HEK293 (cell line): ENCODE measurements at regions not wholly inside any gene's neighbourhood (a gene's known extent, or its start where the extent isn't known, plus 50 kb on each side); places are given as distances from the start of the nearest gene placed in this dataset.
"Not testable (repeated sequence)": the region's sequence is repeated elsewhere in the genome, so short reads cannot be mapped to it uniquely, and the experiment has no call there.

Experiments used
- CTCF ChIA-PET: fragments of 350-600 bp; formaldehyde crosslinking; extraction: SDS; loops from one replicate; lab custom pipeline; 2021; ENCODE audit warnings: antibody characterized with exemption; lab: Yijun Ruan, JAX
- POLR2A ChIA-PET: fragments of 300-600 bp; formaldehyde crosslinking; extraction: SDS; loops from one replicate; lab custom pipeline; 2020; ENCODE audit warnings: antibody characterized with exemption, inconsistent platforms; lab: Yijun Ruan, JAX
- H3K27ac ChIP-seq: fragments of 200-500 bp; sonication (Bioruptor generic); 2 replicates; pipeline ENCODE4 v1.5.1; 2014; ENCODE audit warnings: low read depth, low read length, control low read depth, inconsistent platforms; ENCODE audit errors: extremely low read depth
- H3K36me3 ChIP-seq, 2 experiments: fragments of 200-500 bp in 1 of 2; sonication (Bioruptor generic) in 1 of 2; 1 replicate in 1 of 2; 2 replicates in 1 of 2; pipeline ENCODE4 v1.5.1; 2014 to 2017; ENCODE audit warnings: inconsistent platforms in 2 of 2, low read length in 2 of 2; ENCODE audit not compliant: control insufficient read depth in 2 of 2, insufficient read depth in 1 of 2
- H3K4me1 ChIP-seq: fragments of 200-500 bp; sonication (Bioruptor generic); 2 replicates; pipeline ENCODE4 v1.5.1; 2014; ENCODE audit warnings: mild to moderate bottlenecking, low read length, inconsistent platforms; ENCODE audit not compliant: control insufficient read depth, insufficient read depth
- H3K4me3 ChIP-seq: 2 replicates; pipeline ENCODE4 v1.5.1; 2011; ENCODE audit warnings: low read depth, mild to moderate bottlenecking, control low read depth, low read length, moderate library complexity
- H3K9me3 ChIP-seq: fragments of 200-500 bp; sonication (Bioruptor generic); 2 replicates; pipeline ENCODE4 v1.5.1; 2014; ENCODE audit warnings: low read depth, low read length, inconsistent platforms; ENCODE audit not compliant: control insufficient read depth, insufficient read depth
- MYNN ChIP-seq: fragments of 450-650 bp; formaldehyde crosslinking; IDR thresholded peaks from 2 replicates; pipeline ENCODE4 v1.5.1; 2016; ENCODE audit warnings: missing biosample characterization, missing genetic modification characterization, borderline replicate concordance
- ZNF140 ChIP-seq: fragments of 450-650 bp; formaldehyde crosslinking; IDR thresholded peaks from 2 replicates; pipeline ENCODE4 v1.5.1; 2016; ENCODE audit warnings: missing biosample characterization, missing genetic modification characterization
- ZNF146 ChIP-seq: fragments of 450-650 bp; formaldehyde crosslinking; IDR thresholded peaks from 2 replicates; pipeline ENCODE4 v1.5.1; 2016; ENCODE audit warnings: missing biosample characterization, missing genetic modification characterization
- ZNF175 ChIP-seq: fragments of 450-650 bp; formaldehyde crosslinking; IDR thresholded peaks from 2 replicates; pipeline ENCODE4 v1.5.1; 2016; ENCODE audit warnings: missing biosample characterization, missing genetic modification characterization
- ZNF211 ChIP-seq: fragments of 450-650 bp; formaldehyde crosslinking; IDR thresholded peaks from 2 replicates; pipeline ENCODE4 v1.5.1; 2016; ENCODE audit warnings: low read depth, missing biosample characterization, missing genetic modification characterization
- ZNF266 ChIP-seq: fragments of 450-650 bp; formaldehyde crosslinking; IDR thresholded peaks from 2 replicates; pipeline ENCODE4 v1.5.1; 2016; ENCODE audit warnings: missing biosample characterization, missing genetic modification characterization, low read depth
- ZNF350 ChIP-seq: fragments of 450-650 bp; formaldehyde crosslinking; IDR thresholded peaks from 2 replicates; pipeline ENCODE4 v1.5.0; 2017; ENCODE audit warnings: missing biosample characterization, mild to moderate bottlenecking, missing genetic modification characterization
- ZNF549 ChIP-seq: fragments of 450-650 bp; IDR thresholded peaks from 2 replicates; pipeline ENCODE4 v1.5.1; 2018; ENCODE audit warnings: missing biosample characterization, missing genetic modification characterization, mild to moderate bottlenecking, inconsistent platforms, moderate library complexity
- ZNF621 ChIP-seq: fragments of 450-650 bp; formaldehyde crosslinking; IDR thresholded peaks from 2 replicates; pipeline ENCODE4 v1.5.1; 2017; ENCODE audit warnings: missing biosample characterization, missing genetic modification characterization
- ZNF707 ChIP-seq: fragments of 450-650 bp; formaldehyde crosslinking; IDR thresholded peaks from 2 replicates; pipeline ENCODE4 v1.5.1; 2016; ENCODE audit warnings: missing biosample characterization, missing genetic modification characterization
- ZNF76 ChIP-seq: fragments of 450-650 bp; formaldehyde crosslinking; IDR thresholded peaks from 2 replicates; pipeline ENCODE4; 2016; ENCODE audit warnings: low read depth, missing biosample characterization, missing genetic modification characterization, borderline replicate concordance
- ZNF768 ChIP-seq: fragments of 450-650 bp; formaldehyde crosslinking; IDR thresholded peaks from 2 replicates; pipeline ENCODE4 v1.5.1; 2018; ENCODE audit warnings: missing biosample characterization, mild to moderate bottlenecking, missing genetic modification characterization
- TF ChIP-seq, protein P1 (sequence below): fragments of 450-650 bp; formaldehyde crosslinking; IDR thresholded peaks from 2 replicates; pipeline ENCODE4 v1.5.1; 2016; ENCODE audit warnings: missing biosample characterization, missing genetic modification characterization, low read depth
- TF ChIP-seq, protein P2 (sequence below): fragments of 450-650 bp; formaldehyde crosslinking; IDR thresholded peaks from 2 replicates; pipeline ENCODE4 v1.5.1; 2016; ENCODE audit warnings: missing biosample characterization, missing genetic modification characterization
- TF ChIP-seq, protein P3 (sequence below): fragments of 450-650 bp; formaldehyde crosslinking; IDR thresholded peaks from 2 replicates; pipeline ENCODE4 v1.5.1; 2016; ENCODE audit warnings: missing biosample characterization, missing genetic modification characterization

DNA sequence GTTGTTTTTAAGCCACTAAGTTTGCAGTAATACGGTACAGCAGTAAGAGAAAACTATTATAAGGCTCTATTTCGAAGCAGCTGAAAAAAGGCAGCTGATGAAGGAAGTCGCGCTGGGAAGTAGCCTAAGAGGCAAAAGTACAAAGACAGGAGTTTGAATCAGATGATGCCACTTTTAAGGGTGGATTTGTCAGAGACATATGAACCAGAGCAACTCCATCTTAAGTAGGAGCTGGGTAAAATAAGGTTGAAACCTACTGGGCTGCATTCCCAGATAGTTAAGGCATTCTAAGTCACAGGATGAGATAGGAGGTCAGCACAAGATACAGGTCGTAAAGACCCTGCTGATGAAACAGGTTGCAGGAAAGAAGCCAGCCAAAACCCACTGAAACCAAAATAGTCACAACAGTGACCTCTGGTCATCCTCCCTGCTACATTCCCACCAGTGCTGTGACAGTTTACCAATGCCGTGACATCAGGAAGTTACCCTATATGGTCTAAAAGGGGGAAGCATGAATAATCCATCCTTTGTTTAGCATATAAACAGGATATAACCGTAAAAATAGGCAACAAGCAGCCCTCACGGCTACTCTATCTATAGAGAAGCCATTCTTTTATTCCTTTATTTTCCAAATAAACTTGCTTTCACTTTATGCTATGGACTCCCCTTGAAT is 91.8 kb upstream of the PRSS3 start:
- no peak for TF ChIP-seq ZNF211 (tag by site-specific recombination)
- no peak for TF ChIP-seq ZNF175
- no peak for TF ChIP-seq ZNF266 (tag by site-specific recombination)
- TF ChIP-seq ZNF76 (tag by site-specific recombination), result no peak
- TF ChIP-seq, protein P1, sequence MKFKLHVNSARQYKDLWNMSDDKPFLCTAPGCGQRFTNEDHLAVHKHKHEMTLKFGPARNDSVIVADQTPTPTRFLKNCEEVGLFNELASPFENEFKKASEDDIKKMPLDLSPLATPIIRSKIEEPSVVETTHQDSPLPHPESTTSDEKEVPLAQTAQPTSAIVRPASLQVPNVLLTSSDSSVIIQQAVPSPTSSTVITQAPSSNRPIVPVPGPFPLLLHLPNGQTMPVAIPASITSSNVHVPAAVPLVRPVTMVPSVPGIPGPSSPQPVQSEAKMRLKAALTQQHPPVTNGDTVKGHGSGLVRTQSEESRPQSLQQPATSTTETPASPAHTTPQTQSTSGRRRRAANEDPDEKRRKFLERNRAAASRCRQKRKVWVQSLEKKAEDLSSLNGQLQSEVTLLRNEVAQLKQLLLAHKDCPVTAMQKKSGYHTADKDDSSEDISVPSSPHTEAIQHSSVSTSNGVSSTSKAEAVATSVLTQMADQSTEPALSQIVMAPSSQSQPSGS, result no peak
- no peak for TF ChIP-seq ZNF768 (tag by site-specific recombination)
- TF ChIP-seq MYNN (tag by site-specific recombination), result no peak
- TF ChIP-seq ZNF350 (tag by site-specific recombination), result no peak
- TF ChIP-seq ZNF621, result no peak
- TF ChIP-seq ZNF549, result no peak
- Histone ChIP-seq H3K4me1 (no peaks in the 10 kb centered on the region), H3K9me3 (no peaks in the 10 kb centered on the region), H3K27ac (no peak overlapping the region), H3K36me3 (no peaks in the 10 kb centered on the region), H3K4me3 (no peak overlapping the region)
- ChIA-PET CTCF (interaction anchor here (0.6 to 9.5 kb wide), 4 partner anchors 16 to 79 kb away, joined by 3 to 45 read pairs (median 4); no protein-coding TSS in a partner anchor), POLR2A (no interaction called here)

DNA sequence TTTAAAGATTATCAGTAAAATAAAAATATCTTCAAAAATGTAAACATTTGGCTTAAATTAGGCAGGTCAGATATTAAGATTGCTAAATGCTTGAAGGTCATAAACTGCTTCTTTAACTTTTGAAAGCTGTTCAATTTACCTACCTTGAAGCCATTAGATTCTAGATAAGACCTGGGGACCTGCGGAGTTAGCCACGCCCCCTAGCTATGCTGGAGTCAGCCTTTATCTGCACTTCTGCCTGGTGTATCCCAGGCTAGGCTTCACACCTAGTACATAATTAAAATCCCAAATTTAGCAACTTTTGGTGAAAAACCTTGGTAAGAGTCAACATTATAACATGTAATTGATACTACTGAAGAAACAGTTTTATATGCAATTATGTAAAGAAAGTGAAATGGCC is 89.9 kb upstream of the PRSS3 start:
- POLR2A ChIA-PET, H3K27ac ChIP-seq, H3K9me3 ChIP-seq, H3K4me1 ChIP-seq, H3K4me3 ChIP-seq, H3K36me3 ChIP-seq: not testable (repeated sequence)
- CTCF ChIA-PET, result interaction anchor here (1.0 to 9.5 kb wide), 3 partner anchors 13 to 81 kb away, joined by 3 to 45 read pairs (median 3); no protein-coding TSS in a partner anchor

DNA sequence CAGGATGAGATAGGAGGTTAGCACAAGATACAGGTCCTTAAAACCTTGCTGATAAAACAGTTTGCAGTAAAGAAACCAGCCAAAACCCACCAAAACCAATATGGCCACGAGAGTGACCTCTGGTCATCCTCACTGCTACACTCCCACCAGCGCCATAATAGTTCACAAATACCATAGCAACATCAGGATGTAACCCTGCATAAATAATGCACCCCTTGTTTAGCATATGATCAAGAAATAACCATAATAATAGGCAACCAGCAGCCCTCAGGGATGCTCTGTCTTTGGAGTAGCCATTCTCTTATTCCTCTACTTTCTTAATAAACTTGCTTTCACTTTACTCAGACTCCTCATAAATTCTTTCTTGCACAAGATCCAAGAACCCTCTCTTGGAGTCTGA is 86.9 kb upstream of the PRSS3 start:
- Histone ChIP-seq H3K36me3 (no peaks in the 10 kb centered on the region), H3K4me1 (no peaks in the 10 kb centered on the region), H3K27ac (no peak overlapping the region), H3K9me3 (no peaks in the 10 kb centered on the region), H3K4me3 (no peak overlapping the region)
- TF ChIP-seq, protein P2, sequence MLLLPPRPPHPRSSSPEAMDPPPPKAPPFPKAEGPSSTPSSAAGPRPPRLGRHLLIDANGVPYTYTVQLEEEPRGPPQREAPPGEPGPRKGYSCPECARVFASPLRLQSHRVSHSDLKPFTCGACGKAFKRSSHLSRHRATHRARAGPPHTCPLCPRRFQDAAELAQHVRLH (tag by site-specific recombination), result no peak
- TF ChIP-seq ZNF140 (tag by site-specific recombination) (no peak), ZNF146 (tag by site-specific recombination) (no peak), ZNF707 (no peak)
- ChIA-PET CTCF (interaction anchor here (0.7 to 9.5 kb wide), 6 partner anchors 9 to 365 kb away, joined by 3 to 45 read pairs (median 4); no protein-coding TSS in a partner anchor), POLR2A (no interaction called here)

DNA sequence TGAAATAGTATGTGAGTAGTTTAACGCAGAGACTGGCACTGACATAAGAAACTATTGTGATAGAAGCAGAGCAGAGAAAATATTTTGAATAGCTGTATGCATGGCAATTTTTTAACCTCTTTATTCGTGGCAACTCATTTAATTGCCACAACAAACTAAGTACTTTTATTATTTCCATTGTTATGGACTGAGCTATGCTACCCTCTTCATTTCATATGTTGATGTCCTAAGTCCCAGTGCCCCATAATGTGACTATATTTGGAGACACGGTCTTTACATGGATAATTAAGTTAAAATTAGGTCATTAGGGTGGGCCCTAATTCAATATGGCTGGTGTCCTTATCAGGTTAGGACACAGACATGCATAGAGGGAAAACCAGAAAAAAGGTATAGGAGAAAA is 86.1 kb upstream of the PRSS3 start:
- Histone ChIP-seq H3K27ac (no peak overlapping the region), H3K9me3 (no peaks in the 10 kb centered on the region), H3K4me1 (no peaks in the 10 kb centered on the region), H3K4me3 (no peak overlapping the region), H3K36me3 (no peaks in the 10 kb centered on the region)
- POLR2A ChIA-PET, result no interaction called here
- TF ChIP-seq, protein P3, sequence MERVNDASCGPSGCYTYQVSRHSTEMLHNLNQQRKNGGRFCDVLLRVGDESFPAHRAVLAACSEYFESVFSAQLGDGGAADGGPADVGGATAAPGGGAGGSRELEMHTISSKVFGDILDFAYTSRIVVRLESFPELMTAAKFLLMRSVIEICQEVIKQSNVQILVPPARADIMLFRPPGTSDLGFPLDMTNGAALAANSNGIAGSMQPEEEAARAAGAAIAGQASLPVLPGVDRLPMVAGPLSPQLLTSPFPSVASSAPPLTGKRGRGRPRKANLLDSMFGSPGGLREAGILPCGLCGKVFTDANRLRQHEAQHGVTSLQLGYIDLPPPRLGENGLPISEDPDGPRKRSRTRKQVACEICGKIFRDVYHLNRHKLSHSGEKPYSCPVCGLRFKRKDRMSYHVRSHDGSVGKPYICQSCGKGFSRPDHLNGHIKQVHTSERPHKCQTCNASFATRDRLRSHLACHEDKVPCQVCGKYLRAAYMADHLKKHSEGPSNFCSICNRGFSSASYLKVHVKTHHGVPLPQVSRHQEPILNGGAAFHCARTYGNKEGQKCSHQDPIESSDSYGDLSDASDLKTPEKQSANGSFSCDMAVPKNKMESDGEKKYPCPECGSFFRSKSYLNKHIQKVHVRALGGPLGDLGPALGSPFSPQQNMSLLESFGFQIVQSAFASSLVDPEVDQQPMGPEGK (tag by site-specific recombination), result no peak
- CTCF ChIA-PET, result interaction anchor here (0.7 to 9.5 kb wide), 6 partner anchors 9 to 364 kb away, joined by 4 to 45 read pairs (median 5); no protein-coding TSS in a partner anchor

DNA sequence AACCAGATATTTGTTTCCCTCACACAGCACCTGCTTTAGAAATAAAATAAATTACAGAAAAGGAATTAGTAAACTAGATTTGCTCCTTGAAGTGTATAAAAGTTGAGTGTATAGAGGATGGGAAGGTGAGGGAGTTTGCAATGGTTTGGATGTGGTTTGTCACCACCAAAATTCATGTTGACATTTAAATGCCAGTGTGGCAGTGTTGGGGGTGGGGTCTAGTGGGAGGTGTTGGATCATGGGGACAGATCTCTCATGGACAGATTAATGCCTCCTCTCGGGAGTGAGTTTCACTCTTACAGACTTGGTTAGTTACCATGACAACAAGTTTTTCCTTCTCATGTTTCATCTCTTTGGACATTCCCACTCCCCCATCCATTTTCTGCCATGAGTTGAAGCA is 83.9 kb upstream of the PRSS3 start:
- H3K9me3 ChIP-seq, H3K4me3 ChIP-seq, H3K36me3 ChIP-seq, H3K4me1 ChIP-seq, H3K27ac ChIP-seq, POLR2A ChIA-PET: not testable (repeated sequence)
- CTCF ChIA-PET, result interaction anchor here (1.8 kb wide), 1 partner anchor 10 kb away, joined by 5 read pairs; no protein-coding TSS in a partner anchor
